ENCODE measurements at regions not wholly inside any gene's neighbourhood (a gene's known extent, or its start where the extent isn't known, plus 50 kb on each side); places are given as distances from the start of the nearest gene placed in this dataset.
"Not testable (repeated sequence)": the region's sequence is repeated elsewhere in the genome, so short reads cannot be mapped to it uniquely, and the experiment has no call there.

GRCh38 chr1:234827656-234828055 lies 217.7 kb upstream of the IRF2BP2 start:
- no peak for DNase-seq

GRCh38 chr1:234827181-234827580 lies 217.2 kb upstream of the IRF2BP2 start:
- no peak for DNase-seq

- DNase-seq = no peak
Observed at GRCh38 chr1:234826352-234826751, 216.4 kb upstream of the IRF2BP2 start.

DNA sequence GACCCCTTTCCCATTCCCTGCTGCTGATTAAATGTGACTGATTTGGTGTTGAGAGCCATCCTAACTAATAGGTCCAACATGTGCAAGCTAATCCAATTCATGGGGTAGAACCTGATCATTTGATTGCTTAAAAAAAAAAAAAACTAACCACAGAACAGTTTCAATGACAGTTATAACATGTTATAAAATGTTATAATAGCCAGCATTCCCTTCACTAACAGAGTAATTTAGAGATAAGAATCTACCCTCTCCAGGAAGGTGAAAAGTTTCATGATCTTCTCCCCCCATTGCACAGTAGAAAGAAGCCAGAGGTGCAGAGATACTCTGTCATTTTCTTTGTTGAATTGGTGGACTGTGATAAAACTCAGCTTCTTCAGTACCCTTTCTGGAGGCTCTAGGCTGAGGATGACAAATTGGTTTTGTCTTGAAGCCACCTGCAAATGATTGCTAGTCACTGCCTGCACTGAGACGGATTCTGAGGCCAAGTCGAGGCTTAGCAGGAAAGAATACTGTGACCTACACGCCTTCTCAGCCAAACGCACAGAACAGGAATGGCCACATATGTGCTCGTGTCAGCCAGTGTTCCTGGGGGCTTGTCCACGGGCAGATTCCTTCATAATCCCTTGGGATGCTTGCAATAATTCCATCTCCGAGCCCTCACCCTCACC lies 215.7 kb upstream of the IRF2BP2 start:
- DNase-seq = no peak

DNA sequence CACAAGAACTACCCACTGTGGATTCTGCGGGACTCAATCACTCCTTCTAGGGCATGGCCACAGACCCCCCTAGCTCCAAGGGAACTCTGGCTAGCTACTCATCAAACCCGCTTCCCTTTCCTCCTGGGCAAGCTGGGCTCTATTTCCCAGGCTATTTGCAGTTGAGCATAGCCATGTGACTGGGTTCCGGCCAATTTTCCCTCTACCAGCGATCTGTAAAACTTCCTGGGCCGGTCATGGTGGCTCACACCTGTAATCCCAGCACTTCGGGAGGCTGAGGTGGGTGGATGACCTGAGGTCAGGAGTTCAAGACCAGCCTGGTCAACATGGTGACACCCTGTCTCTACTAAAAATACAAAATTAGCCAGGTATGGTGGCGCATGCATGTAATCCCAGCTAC lies 214.9 kb upstream of the IRF2BP2 start:
- DNase-seq = not testable (repeated sequence)

GRCh38 chr1:234823191-234824176 lies 213.5 kb upstream of the IRF2BP2 start:
- peak in 1 of 51 donors; percentile 4 for DNase-seq

DNA sequence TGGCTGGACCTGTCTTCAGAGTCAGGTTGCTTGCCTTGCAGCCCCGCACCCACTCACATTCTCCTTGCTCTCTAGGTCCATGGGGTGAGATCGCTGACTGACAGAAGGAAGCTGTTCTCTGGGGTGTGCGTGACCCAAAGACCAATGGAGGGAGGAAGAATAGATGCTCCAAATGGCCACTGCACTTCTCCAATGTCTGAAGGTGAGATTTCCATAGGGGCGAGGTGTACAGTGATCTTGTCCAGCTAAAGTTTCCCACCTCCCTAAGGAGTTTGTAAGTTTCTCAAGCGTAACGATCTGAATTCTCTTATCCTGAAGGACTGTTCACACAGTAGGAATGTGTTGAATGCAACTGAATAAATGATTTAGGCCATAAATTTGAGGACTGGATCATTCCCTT lies 211.9 kb upstream of the IRF2BP2 start:
- DNase-seq = no peak

DNA sequence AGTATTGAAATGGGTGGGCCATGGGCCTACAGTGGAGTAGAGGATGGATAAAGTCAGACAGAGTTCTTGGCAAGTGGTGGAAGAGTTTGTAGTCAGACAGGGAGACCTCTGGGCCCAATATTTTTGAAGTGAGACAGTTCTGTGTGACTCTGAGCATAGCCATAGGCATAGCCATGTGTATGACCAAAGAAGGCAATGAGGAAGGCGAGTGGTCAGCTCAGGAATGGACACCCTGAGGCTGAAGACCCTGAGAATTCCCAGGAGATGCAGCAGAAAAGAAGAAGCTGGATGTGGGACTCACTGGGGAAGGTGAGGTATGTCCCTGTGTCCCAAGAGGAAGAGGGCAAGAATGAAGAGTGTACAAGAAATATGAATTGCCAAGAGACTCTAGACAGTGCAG lies 210.6 kb upstream of the IRF2BP2 start:
- DNase-seq = no peak

GRCh38 chr1:234819845-234820244 lies 209.9 kb upstream of the IRF2BP2 start:
- DNase-seq = not testable (repeated sequence)

DNA sequence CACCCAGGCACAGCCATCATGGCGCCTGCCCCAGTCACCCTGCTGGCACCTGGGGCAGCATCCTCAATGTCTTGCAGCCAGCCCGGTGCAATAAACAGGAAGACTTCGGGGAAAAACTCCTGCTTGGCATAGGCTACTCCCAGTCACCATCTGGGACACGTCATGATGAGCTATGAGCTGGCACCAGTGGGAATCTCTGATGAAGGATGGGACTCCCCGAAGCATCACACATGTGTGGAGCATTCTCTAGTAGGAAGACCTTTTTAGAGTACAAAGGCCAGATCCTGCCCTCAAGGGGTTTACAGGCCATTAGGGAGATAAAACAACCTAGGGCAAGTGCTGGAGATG lies 208.0 kb upstream of the IRF2BP2 start:
- DNase-seq = not testable (repeated sequence)

- not testable (repeated sequence) for DNase-seq
Observed at GRCh38 chr1:234817313-234818039, 207.5 kb upstream of the IRF2BP2 start.

DNA sequence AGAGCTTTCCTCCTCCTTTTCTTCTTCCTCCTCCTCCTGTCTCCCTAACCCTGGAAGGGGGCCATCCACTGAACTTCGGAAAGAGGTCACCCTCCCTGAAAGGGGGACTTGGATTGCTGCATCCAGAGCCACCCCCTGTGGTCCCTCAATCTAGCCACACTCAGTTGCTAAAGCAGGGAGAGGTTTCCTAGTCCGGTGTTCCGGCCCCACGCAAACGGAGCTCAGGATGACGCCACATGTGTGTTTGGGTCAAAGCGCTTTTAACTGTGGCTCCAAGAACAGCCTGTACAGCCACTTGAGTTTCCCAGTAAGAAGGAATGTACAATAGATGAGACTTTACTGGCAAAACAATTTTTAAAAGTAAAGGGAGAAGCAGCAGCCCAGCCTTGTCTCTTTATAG lies 206.9 kb upstream of the IRF2BP2 start:
- DNase-seq = peak in 12 of 51 donors; percentile 2 to 71 (median 40)

DNA sequence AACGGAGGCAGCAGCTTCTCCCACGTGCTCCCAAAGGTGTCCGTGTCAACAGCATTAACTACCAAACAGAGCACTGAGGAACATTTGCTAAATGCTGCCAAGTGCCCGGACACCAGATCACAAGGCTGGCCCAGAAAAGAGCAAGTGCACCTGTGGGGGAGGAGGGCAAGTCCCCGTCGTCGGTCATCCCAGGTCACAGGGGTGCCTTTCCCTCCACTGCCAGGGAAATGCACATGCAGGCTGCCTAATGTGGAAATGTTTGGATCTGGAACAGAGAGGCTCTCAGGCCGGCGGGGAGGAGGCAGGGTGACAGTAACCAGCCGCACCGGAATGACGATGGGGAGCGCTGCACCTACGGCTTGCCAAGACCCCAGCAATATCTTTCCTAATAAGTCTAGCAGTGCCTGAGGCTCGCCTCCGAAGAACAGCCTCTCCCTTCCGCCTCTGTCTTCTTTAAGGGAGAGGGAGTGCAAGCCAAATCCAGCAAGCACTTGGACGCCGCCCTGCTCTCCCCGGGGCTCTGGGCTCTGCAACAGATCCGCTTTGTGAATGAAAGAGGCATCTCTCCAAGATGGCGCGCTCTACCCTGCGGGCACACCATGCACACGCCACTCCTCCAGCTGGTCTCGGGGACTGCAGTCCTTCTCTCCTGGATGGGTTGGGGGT lies 206.3 kb upstream of the IRF2BP2 start:
- DNase-seq = peak in 31 of 51 donors; percentile 10 to 71 (median 40)

GRCh38 chr1:234815295-234815815 lies 205.4 kb upstream of the IRF2BP2 start:
- DNase-seq = not testable (repeated sequence)

- DNase-seq = not testable (repeated sequence)
Observed at GRCh38 chr1:234814235-234814634, 204.3 kb upstream of the IRF2BP2 start.

DNA sequence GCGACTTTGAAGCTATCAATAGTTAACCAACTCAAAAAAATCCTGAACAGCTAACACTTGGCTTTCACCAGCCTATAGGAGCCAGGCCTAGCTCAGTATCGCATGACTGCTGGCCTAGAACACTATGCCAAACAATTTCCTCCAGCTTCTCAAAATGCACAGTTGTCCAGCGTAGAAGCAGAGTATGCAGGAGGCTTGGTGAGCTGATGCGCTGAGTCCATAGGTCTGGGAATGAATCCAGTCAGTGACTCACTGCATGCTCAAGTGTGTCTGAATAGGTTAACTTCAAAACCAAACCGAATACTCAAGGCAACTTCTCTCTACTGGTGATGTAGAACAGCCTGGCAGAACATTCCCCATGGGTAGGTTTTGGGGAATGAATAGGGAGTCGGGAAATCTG lies 201.8 kb upstream of the IRF2BP2 start:
- not testable (repeated sequence) for DNase-seq

DNA sequence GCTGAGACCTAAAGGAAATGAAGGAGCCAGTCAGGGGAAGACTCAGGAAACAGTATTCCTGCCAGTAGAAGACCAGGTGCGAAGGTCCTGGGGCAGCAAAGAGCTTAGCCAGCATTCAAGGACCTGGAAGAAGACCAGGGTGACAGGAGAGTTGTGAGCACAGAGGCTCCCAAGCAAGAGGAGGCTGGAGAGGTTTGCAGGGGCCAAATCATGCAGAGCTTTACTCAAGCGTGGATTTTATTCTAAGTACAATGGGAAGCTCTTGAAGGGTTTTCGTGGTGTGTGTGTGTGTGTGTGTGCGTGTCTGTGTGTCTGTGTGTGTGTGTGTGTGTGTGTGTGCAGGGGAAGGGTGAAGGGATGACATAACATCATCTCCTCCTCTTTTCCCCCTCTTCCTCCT lies 200.7 kb upstream of the IRF2BP2 start:
- DNase-seq = not testable (repeated sequence)

DNA sequence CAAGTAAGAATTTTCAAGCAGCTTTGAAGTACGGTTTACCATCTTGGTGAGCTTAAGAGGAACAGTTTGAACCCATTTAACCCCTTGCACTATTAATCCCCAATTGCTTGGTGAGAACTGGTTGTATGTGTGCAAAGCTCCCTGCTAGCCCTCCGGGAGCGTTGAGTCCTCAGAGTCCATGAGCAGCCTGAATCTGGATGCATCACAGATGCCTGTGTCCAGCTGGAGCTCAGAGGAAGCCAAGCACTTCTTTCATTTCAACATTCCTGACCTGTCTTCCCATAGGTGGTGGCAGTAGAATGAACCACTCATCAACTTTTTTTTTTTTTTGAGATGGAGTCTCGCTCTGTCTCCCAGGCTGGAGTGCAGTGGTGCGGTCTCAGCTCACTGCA lies 199.9 kb upstream of the IRF2BP2 start:
- not testable (repeated sequence) for DNase-seq

DNA sequence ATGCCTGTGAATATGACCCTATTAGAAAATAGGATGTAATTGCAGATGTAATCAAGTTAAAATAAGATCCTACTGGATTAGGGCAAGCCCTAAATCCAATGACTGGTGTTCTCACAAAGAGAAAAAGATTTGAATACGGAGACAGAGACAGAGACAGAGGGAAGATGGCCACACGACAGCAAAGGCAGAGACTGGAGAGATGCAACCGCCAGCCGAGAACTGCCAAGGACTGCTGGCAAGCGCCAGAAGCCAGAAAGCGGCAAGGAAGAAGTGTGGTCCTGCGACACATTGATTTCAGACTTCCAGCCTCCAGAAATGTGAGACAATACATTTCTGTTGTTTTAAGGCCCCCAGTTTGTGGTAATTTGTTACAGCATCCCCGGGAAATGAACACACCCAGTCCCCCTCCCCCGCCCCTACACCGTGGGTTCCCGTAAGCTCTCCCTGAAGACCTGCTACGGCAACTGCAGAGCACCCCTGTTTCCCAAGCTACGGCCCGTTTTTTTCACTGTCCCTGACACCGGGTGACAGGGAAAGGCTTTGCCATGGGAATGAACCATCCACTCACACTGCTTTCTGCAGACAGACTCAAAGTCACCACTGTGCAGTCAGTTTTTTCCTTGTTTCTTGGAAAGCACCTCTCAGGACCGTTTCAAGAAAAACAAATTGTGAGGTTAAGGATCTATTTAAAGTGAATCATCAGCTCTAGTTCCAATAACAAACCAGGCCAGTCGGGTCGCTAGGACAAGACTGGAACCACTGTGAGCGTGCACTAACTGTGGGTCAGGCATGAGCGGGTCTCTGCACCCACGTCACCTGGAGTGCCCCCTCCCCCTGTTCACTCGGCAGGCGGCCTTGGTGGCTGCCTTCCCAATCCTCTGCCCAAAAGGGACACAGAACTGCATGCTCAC lies 199.2 kb upstream of the IRF2BP2 start:
- peak in 4 of 51 donors; percentile 6 to 22 (median 11) for DNase-seq

- DNase-seq = not testable (repeated sequence)
Observed at GRCh38 chr1:234808459-234808858, 198.5 kb upstream of the IRF2BP2 start.

All from hypothalamus (tissue), 51 donors.